HS-27A (cell line): ENCODE measurements at regions not wholly inside any gene's neighbourhood (a gene's known extent, or its start where the extent isn't known, plus 50 kb on each side); places are given as distances from the start of the nearest gene placed in this dataset.
"Not testable (repeated sequence)": the region's sequence is repeated elsewhere in the genome, so short reads cannot be mapped to it uniquely, and the experiment has no call there.

Source experiments
- DNase-seq: peaks from one replicate; pipeline ENCODE4 v3.0.0-alpha.2; 2012; ENCODE audit warnings: low read depth, missing footprints

GRCh38 chr4:3633277-3633676, 101.1 kb upstream of the LRPAP1 start:
- not testable (repeated sequence) for DNase-seq

- DNase-seq, result not testable (repeated sequence)
Measured at GRCh38 chr4:3632794-3633193, 100.6 kb upstream of the LRPAP1 start.

GRCh38 chr4:3631544-3632266, 99.5 kb upstream of the LRPAP1 start:
- DNase-seq, result not testable (repeated sequence)

- DNase-seq, result no peak
Measured at GRCh38 chr4:3630598-3631543, 98.6 kb upstream of the LRPAP1 start.

- no peak for DNase-seq
Measured at GRCh38 chr4:3630136-3630597, 97.9 kb upstream of the LRPAP1 start.

GRCh38 chr4:3629665-3630064, 97.4 kb upstream of the LRPAP1 start:
- DNase-seq, result no peak

- not testable (repeated sequence) for DNase-seq
Measured at GRCh38 chr4:3629176-3629575, 97.0 kb upstream of the LRPAP1 start.

- DNase-seq, result no peak
Measured at GRCh38 chr4:3628868-3629175, 96.6 kb upstream of the LRPAP1 start.

GRCh38 chr4:3627967-3628867, 96.0 kb upstream of the LRPAP1 start:
- DNase-seq, result not testable (repeated sequence)

- DNase-seq, result not testable (repeated sequence)
Measured at GRCh38 chr4:3627456-3627855, 95.2 kb upstream of the LRPAP1 start.

GRCh38 chr4:3626131-3626884, 94.1 kb upstream of the LRPAP1 start:
- DNase-seq, result not testable (repeated sequence)

GRCh38 chr4:3625286-3625875, 93.2 kb upstream of the LRPAP1 start:
- DNase-seq, result not testable (repeated sequence)

GRCh38 chr4:3623809-3624329, 91.6 kb upstream of the LRPAP1 start:
- DNase-seq, result not testable (repeated sequence)

GRCh38 chr4:3623106-3623505, 90.9 kb upstream of the LRPAP1 start:
- no peak for DNase-seq

- not testable (repeated sequence) for DNase-seq
Measured at GRCh38 chr4:3620365-3620764, 88.1 kb upstream of the LRPAP1 start.

- DNase-seq, result not testable (repeated sequence)
Measured at GRCh38 chr4:3619698-3620097, 87.5 kb upstream of the LRPAP1 start.

- not testable (repeated sequence) for DNase-seq
Measured at GRCh38 chr4:3618341-3618740, 86.1 kb upstream of the LRPAP1 start.

GRCh38 chr4:3615386-3616286, 83.4 kb upstream of the LRPAP1 start:
- DNase-seq, result no peak

GRCh38 chr4:3614731-3614980, 82.4 kb upstream of the LRPAP1 start:
- no peak for DNase-seq
